HG03575 (cell line): ENCODE measurements at regions not wholly inside any gene's neighbourhood (a gene's known extent, or its start where the extent isn't known, plus 50 kb on each side); places are given as distances from the start of the nearest gene placed in this dataset.
"Not testable (repeated sequence)": the region's sequence is repeated elsewhere in the genome, so short reads cannot be mapped to it uniquely, and the experiment has no call there.

Experiments used
- ATAC-seq: cut with Tn5 transposase; IDR thresholded peaks from one replicate; pipeline ENCODE4 v1.9.1; 2021; ENCODE audit not compliant: unreplicated experiment, insufficient number of reproducible peaks, low FRiP score; ENCODE audit errors: extremely low read depth

DNA sequence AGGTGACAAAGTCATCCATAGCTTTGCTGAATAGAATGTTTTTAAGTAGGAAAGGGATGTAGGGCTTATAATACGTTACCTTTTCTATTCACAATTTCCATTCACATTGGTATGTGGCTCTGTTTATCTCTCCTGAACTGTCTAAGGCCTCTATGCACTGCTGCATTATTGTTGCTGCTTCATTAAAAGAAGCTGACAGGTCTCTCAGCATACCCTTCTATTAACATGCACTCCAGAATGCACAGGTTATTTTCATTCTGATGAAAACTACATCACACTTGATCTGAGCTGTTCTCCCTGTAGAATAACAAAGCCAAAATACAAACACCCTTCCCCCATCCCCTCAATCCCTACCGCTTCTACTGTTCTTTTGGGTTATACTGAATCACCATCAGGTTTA, 399.3 kb downstream of the TBC1D32 start:
- ATAC-seq = no peak

DNA sequence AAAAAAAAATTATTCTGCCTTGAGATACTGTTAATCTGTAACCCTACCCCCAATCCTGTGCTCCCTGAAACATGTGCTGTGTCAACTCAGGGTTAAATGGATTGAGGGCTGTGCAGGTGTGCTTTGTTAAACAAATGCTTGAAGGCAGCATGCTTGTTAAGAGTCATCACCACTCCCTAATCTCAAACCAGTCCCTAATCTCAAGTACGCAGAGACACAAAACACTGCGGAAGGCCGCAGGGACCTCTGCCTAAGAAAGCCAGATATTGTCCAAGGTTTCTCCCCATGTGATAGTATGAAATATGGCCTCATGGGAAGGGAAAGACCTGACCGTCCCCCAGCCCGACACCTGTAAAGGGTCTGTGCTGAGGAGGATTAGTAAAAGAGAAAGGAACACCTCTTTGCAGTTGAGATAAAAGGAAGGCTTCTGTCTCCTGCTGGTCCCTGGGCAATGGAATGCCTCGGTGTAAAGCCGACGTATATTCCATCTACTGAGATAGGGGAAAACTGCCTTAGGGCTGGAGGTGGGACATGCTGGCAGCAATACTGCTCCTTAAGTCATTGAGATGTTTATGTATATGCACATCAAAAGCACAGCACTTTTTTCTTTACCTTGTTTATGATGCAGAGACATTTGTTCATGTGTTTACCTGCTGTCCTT, 402.6 kb downstream of the TBC1D32 start:
- ATAC-seq = not testable (repeated sequence)

DNA sequence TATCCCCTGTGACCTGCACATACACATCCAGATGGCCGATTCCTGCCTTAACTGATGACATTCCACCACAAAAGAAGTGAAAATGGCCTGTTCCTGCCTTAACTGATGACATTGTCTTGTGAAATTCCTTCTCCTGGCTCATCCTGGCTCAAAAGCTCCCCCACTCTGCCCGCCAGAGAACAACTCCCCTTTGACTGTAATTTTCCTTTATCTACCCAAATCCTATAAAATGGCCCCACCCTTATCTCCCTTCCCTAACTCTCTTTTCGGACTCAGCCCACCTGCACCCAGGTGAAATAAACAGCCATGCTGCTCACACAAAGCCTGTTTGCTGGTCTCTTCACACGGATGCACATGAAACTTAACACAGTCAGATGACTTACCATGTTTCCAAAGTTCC, 403.8 kb downstream of the TBC1D32 start:
- ATAC-seq = not testable (repeated sequence)

DNA sequence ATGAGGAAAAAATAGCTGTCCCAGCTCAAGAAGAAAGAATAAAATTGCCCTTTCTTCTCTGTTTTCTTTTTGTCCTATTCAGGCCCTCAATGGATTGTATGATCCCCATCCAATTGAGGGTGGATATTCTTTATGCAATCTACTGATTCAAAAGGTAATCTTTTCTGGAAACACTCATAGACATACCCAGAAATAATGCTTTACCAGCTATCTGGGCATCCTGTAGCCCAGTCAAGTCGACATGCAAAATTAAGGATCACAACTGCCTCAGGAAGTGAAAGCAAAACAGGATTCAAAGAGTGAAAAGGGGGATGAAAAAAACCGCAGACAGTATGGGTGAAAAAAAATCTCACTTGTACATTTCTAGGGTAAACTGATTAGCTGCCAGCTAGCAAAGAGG, 410.1 kb downstream of the TBC1D32 start:
- no peak for ATAC-seq

DNA sequence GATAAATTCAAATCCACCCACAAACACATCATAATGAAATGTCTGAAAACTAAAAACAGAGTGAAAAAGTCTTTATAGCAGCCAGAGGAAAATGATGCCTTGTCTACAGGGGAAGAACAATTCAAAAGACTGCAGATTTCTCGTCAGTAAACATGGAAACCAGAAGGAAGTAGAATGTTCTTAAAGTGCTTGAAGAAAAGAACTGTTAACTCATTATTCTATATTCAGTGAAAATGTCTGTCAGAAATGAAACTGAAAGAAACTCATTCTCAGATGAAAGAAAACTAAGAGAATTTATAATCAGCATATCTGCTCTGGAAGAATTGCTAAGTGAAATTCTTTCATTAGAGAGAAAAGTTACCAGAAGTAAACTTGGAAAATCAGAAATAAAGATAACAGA, 416.1 kb downstream of the TBC1D32 start:
- peak; percentile 40 for ATAC-seq

DNA sequence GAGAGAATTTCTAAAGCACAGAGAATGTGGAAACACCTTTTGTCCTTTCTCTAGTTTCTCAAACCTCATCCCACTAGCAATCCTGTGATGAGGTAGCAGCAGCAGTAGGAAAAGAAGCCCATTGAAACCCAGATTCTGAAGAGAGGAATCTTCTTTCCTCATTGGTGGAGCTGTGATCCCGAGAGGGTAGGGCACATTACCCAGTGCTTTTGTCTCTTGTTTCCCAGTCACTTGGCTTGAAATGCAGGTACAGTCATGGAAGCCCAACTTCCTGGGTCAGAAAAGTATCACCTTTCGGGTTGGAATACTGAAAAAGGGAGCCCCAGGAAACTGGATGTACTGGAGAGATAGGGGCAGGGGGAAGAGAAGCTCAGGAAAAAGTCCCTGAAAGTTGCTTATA, 417.4 kb downstream of the TBC1D32 start:
- ATAC-seq = no peak

DNA sequence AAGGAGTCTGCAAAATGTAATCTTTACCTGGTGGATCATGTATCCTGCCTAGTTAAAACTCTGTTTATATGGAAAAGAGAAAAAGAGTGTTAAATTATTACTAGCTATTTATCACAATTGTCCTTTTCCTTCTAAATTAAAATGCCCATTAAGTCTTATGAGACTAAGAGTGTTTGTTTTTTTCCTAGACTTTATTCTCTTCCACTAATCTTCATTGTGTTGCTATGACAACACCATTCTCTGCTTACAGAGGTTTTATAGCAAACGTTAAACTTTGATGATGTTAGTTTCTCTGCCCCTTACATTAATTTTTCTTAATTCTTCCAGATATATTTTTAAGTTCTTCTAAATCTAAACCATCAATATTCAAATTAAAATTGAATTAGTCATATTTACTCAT, 420.8 kb downstream of the TBC1D32 start:
- ATAC-seq = no peak

DNA sequence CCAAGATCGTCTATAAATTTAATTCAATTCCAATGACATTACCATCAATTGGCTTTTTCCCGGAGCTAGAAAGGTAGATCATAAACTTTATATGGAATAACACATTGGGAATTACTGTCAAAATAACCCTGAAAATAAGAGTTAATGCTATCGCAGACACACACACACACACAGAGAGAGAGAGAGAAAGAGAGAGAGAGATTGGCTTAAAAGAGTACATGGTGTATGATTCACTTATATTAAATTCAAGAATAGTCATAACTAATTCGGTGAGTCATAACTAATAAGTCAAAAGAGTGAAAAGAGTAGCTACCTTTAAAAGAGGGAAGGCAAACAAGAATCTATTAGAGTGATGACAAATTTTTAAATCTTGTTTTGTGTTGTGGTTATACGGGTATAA, 425.5 kb downstream of the TBC1D32 start:
- no peak for ATAC-seq

DNA sequence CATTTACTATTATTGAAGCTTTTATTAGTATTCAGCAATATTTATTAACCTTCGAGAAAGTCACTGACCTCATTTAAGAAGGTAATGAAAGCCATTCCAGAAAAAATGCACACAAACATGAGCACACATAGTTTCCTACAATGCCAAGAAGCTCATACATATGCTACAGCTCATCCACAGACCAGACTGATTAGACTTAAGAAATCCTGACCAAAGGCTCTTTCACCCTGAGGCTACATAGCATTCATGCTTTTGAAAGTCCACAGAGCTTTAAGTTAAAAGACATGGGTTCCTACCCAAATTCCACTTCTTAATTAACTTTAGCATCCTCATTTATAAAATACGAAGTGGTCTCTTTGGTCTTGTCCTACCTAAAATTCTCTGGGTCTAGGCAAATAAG, 430.4 kb downstream of the TBC1D32 start:
- ATAC-seq = no peak

DNA sequence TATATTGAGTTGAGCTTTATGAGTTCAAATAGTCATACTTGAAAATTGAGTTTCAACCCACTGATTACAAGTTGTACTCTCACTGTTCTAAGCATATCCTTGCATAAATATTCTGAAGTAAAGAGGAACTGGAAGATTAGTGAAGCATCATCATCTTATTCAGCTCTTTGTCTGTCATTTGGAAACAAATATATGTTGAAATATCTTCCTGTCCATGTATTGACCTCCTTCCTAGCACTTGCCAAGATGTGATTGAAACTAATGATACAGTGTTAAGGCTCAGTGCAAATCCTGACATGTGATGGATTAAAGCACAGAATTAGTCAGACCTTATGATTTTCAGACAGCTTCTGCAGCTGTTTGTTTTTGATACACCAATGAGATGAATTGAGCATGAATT, 434.3 kb downstream of the TBC1D32 start:
- no peak for ATAC-seq

DNA sequence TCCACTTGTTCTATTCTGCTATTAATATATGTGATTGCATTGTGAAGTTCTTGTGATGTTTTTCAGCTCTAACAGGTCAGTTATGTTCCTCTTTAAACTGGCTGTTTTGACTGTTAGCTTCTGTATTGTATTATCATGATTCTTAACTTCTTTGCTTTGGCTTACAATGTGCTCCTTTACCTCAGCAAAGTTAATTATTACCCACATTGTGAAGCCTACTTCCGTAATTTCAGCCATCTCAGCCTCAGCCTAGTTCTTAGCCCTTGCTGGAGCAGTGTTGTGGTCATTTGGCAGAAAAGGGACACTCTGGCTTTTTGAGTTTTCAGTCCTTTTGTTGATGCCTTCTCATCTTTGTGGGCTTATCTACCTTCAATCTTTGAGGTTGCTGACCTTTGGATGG, 440.2 kb downstream of the TBC1D32 start:
- no peak for ATAC-seq

DNA sequence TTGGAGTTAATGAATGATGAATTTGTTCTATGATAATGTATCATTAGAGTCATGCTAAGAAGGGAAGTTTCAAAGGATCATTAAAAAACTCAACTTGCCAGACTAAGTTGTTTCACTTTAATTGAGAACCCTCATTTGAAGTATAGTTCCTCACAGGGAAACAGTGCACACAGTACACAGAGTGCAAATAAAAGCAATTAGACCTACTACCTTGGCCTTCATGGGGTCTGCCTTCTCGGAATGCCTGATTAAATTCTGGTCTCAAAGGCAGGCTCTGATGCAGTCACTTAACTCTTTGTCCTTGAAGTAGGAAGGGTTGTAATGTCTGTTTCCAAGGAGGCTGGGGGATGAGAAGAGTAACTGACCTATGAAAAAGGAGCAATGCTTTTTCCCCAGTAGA, 457.3 kb downstream of the TBC1D32 start:
- ATAC-seq = no peak

DNA sequence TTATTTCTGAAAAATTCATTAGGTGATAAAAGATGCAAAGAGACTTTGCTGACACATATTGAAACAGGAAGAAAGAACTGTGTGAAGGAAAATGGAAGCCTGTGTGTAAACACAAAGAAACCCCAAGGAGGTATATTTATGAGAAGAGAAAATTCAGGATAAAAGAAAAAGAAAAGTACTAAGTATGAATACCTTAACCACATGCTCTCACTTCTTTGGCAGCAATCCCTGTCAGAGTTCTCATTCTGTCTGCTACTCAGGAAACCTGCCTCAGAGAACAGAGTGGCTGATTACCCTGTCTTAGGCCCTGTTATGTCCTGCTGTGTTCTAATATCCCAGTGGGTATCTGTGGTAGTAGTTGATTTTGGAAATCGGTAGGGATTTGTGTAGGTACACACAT, 457.9 kb downstream of the TBC1D32 start:
- peak; percentile 39 for ATAC-seq

DNA sequence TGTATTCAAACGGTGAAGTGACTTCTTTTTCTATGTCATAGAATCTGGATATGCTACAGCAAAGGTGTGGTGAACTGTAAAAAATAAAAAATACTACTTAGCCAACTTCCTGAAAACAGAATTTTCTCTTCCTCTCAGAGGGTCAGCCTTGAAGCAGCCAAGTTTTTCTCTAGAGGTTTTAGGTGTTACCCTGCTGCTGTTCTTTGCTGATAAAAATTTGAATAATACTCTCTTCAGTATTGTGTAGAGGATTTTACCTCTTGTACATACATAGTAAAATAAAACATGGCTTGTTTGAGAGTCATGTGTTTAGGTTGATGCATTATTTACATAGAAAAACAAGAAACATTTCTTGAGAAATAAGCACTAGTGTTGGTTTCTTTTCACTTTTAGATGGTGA, 458.4 kb downstream of the TBC1D32 start:
- no peak for ATAC-seq

DNA sequence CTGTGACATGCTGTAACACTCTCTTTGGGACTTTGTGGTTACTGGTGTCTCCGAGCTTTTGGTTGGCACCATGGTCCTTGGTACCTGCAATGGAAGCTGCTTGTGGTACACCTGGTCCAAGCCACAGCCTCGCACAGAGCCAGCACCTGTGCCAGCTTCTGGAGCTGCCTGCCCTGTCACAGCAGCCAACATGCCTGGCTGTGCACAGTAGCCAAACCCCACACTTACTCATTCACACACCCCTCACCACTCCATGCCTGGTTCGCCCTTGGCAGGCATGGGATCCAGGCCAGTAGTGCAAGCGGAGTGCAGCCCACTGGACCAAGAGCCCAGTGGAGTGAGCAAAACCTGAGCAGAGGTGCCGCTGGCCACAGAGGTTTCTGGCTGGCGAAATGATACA, 459.9 kb downstream of the TBC1D32 start:
- no peak for ATAC-seq

DNA sequence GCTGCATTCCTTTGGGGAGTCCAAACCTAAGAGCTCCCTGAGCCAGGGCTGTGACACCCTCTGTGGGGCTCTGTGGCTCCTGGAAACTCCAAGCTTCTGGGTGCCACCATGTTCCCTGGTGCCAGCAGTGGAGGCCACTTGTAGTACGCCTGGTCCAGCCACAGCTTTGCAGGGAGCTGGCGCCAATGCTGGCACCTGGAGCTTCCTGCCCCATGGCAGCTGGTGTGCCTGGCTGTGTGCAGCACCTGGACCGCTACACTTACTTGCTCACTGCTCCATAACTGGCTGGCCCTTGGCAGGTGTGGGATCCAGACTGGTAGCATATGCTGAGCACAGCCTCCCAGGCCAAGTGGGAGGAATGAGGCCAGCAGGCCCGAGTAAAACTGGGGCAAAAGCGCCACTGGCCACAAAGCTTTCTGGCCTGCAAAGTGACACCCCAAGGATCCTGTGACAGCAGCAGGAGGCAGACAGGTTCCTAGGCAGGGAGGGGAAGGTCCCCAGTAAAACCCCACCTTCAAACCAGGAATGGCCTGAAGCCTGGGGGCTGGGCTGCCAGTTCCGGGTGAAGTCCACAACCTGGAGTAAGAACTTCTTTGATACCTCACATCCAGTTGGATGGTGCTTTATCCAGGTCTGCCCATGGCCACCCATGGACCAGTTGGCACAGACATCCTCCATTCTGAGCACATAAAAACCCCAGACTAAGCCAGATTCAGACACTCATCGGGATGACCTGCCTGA, 461.0 kb downstream of the TBC1D32 start:
- no peak for ATAC-seq

DNA sequence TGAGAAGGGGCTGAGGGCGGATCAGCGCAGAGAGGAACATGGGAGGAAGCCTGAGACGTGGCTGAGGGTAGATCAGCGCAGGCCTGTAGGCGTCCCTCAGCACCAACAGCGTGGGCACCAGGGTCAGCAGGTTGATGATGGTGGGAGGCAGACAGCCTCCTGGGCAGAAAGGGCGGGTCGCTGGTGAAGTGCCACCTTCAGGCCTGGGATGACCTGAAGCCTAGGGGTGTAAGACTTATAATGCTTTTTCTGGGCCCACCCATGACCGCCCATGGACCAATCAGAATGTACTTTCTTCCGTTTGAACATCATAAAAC, 462.1 kb downstream of the TBC1D32 start:
- ATAC-seq = no peak

DNA sequence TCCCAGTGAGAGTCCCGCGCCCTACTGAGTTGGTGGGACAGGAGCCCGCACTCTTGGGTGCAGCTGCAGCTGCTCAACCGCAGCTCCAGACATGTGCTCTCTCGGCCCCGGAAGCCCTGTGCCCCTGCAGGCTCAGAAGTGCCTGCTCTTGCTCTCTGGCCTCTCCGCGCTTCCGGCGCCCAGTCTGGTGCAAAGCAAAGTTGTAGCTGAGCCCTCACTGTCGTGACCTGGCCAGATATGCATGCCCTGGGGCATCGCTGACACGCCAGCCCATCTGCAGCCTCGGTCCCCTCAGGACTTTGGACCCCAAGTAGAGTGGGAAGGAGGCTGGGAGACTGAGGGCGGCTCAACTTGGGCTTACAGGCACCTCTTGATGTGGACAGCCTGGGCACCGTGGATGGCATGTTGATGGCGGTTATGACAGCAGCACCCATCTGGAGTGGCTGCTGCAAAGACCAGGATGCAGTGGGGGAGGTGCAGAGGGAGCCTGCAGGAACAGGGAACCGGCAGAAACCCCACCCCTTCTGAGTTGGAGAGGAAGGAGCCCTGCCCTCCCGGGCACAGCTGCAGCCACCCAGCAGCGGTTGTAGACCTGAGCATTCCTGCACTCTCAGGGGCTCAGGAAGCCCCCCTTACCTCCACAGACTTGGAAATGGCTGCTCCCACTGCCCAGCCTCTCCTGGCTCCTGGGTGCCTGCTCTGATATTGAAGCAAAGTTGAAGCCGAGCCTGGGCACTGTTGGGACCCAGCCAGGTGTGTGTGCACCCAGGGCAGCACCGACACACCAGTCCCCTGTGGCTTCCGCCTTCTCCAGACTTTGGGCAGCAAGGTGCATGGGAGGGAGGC, 462.6 kb downstream of the TBC1D32 start:
- ATAC-seq = no peak

DNA sequence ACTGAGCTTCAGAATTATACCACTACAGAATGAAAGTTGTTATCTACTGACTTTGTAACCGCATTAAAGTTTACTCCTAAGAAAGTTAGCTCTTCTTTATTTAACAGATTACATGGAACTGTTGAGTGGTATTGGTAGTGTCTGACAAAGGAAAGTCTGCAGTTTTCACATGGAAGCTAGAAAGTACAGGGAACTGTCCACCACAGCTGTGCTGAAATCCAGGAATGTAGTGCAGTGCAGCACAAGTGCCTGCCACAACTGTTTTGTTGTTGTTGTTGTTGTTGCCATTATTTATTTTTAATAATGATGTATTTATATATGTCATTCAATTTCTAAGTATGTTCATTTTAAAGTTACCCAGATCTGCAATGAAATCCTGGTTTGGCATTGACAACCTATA, 464.9 kb downstream of the TBC1D32 start:
- ATAC-seq = no peak

DNA sequence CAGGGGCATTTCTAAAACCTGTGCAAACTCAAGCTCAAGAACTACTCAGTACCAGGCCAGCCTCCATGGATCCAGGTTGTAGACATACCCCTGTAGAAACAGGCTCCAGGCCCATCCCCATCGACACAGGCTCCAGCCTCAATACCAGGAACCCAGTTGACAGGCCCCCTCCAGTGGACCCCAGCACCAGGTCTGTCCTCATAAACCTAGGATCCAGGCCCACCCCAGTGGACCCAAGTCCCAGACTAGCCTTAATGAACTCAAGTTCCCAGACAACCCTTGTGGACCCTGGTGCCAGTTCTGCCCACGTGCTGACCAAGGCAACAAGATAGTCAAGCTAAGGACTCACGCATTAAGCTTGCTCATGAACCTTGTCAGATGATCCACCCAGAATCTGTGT, 476.9 kb downstream of the TBC1D32 start:
- ATAC-seq = no peak
